ENCODE measurements at regions not wholly inside any gene's neighbourhood (a gene's known extent, or its start where the extent isn't known, plus 50 kb on each side); places are given as distances from the start of the nearest gene placed in this dataset.

GRCh38 chr2:19649785-19650380, 251.9 kb downstream of the TTC32 start:
- no peak overlapping the region for H3K4me3 ChIP-seq (ENCODE audit: control insufficient read depth, low read depth, low read length)
- TF ChIP-seq, protein P1, sequence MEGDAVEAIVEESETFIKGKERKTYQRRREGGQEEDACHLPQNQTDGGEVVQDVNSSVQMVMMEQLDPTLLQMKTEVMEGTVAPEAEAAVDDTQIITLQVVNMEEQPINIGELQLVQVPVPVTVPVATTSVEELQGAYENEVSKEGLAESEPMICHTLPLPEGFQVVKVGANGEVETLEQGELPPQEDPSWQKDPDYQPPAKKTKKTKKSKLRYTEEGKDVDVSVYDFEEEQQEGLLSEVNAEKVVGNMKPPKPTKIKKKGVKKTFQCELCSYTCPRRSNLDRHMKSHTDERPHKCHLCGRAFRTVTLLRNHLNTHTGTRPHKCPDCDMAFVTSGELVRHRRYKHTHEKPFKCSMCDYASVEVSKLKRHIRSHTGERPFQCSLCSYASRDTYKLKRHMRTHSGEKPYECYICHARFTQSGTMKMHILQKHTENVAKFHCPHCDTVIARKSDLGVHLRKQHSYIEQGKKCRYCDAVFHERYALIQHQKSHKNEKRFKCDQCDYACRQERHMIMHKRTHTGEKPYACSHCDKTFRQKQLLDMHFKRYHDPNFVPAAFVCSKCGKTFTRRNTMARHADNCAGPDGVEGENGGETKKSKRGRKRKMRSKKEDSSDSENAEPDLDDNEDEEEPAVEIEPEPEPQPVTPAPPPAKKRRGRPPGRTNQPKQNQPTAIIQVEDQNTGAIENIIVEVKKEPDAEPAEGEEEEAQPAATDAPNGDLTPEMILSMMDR (conservative IDR thresholded peaks at IDR 0.05; ENCODE audit: control insufficient read depth, insufficient read depth, low read depth, low read length) = no peak
- DNase-seq (ENCODE audit: low read depth) = peak; percentile 100

DNA sequence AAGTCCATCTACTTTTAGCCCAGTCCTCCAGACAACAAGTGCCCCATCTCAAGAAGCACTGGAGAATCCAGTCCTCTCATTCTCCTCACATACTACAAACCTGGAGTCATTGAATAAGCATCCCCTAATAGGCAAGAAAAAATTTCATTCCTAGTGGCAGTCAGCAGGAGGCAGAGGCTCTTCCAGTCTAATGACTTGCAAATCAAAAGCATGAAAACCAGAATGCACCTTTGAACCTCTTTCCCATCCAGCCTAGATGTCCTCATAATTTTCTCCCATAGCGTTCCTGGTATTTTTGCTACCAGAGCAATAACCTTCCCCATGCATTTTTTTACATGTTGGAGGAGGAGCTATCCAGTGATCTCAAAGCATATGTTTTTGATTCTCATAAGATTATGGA, 252.6 kb downstream of the TTC32 start:
- TF ChIP-seq, protein P1 (conservative IDR thresholded peaks at IDR 0.05; ENCODE audit: control insufficient read depth, insufficient read depth, low read depth, low read length) = peak; percentile 24
- peak; percentile 74 for DNase-seq (ENCODE audit: low read depth)
- no peak overlapping the region for H3K4me3 ChIP-seq (ENCODE audit: control insufficient read depth, low read depth, low read length)

GRCh38 chr2:19648583-19648982, 253.2 kb downstream of the TTC32 start:
- no peak overlapping the region for H3K4me3 ChIP-seq (ENCODE audit: control insufficient read depth, low read depth, low read length)
- DNase-seq (ENCODE audit: low read depth) = peak; percentile 97
- TF ChIP-seq, protein P1 (conservative IDR thresholded peaks at IDR 0.05; ENCODE audit: control insufficient read depth, insufficient read depth, low read depth, low read length) = no peak

DNA sequence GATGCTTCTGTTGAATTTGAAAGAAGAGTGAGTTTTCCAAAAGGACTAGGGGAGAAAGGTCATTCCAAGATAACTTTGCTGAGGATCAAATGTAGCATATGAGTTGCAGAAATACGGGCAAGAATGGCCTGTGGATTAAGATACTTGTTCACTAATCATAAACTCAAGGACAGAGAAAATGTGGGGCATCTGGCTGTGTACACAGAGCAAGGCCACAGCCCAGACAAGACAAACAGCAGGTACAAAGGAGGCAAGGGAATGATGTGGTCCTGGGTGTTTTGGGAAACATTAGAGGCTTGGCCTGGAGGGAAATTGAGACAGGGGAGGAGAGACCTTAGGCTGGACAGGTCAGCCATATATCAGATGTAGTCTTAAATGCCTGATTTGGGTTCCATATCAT, 254.8 kb downstream of the TTC32 start:
- TF ChIP-seq, protein P1 (conservative IDR thresholded peaks at IDR 0.05; ENCODE audit: control insufficient read depth, insufficient read depth, low read depth, low read length) = no peak
- no peak overlapping the region for H3K4me3 ChIP-seq (ENCODE audit: control insufficient read depth, low read depth, low read length)
- DNase-seq (ENCODE audit: low read depth) = no peak

DNA sequence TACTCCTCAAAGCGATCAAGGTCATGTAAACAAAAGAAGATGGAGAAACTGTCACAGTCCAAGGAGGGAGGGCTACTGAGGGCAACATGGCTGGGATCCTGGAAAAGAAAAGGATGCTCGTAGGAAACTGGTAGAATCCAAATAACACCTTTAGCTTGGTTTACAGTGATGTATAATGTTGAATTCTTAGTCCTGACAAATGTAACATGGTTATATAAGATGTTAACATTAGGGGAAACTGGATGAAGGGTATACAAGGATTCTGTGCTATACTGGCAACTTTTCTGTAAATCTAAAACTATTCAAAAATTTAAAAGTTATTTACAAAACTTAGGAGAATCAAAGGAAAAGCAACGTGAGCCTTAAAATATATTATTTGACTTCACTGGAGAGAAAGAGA, 257.0 kb downstream of the TTC32 start:
- TF ChIP-seq, protein P1 (conservative IDR thresholded peaks at IDR 0.05; ENCODE audit: control insufficient read depth, insufficient read depth, low read depth, low read length) = no peak
- no peak for DNase-seq (ENCODE audit: low read depth)
- no peak overlapping the region for H3K4me3 ChIP-seq (ENCODE audit: control insufficient read depth, low read depth, low read length)

- H3K4me3 ChIP-seq (ENCODE audit: control insufficient read depth, low read depth, low read length) = no peak overlapping the region
- no peak for DNase-seq (ENCODE audit: low read depth)
- TF ChIP-seq, protein P1 (conservative IDR thresholded peaks at IDR 0.05; ENCODE audit: control insufficient read depth, insufficient read depth, low read depth, low read length) = no peak
Measured at GRCh38 chr2:19643117-19643518, 258.7 kb downstream of the TTC32 start.

- no peak overlapping the region for H3K4me3 ChIP-seq (ENCODE audit: control insufficient read depth, low read depth, low read length)
- DNase-seq (ENCODE audit: low read depth) = no peak
- TF ChIP-seq, protein P1 (conservative IDR thresholded peaks at IDR 0.05; ENCODE audit: control insufficient read depth, insufficient read depth, low read depth, low read length) = no peak
Measured at GRCh38 chr2:19642501-19642900, 259.3 kb downstream of the TTC32 start.
